C1 segment of cervical spinal cord (tissue), 14 donors: ENCODE measurements at regions not wholly inside any gene's neighbourhood (a gene's known extent, or its start where the extent isn't known, plus 50 kb on each side); places are given as distances from the start of the nearest gene placed in this dataset.
"Not testable (repeated sequence)": the region's sequence is repeated elsewhere in the genome, so short reads cannot be mapped to it uniquely, and the experiment has no call there.

ENCODE experiments used
- DNase-seq, 14 donors: peaks; one replicate each; lab custom pipeline; 2025; lab: John Stamatoyannopoulos, UW

GRCh38 chr7:110253093-110253492, 837.8 kb upstream of the LRRN3 start:
- no peak for DNase-seq

DNA sequence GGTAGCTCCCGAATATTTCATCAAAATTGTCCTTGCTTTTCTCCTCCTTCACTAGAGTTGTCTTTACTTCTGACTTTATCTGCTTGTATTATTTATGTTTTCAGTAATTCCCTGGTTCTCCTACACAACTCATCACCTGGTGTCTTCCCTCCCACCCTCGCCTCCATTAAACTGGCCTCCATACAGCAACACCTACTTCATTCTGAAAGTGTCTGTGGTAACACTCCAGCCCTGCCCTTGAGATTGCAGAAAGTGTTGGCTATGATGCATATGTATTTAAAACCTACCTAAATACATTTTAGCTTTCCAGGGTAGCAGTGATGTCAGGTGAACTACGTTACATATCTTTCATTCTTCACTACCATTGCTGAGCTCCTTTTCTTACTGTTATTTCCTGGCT, 833.3 kb upstream of the LRRN3 start:
- no peak for DNase-seq

GRCh38 chr7:110262251-110262650, 828.7 kb upstream of the LRRN3 start:
- DNase-seq, result no peak

DNA sequence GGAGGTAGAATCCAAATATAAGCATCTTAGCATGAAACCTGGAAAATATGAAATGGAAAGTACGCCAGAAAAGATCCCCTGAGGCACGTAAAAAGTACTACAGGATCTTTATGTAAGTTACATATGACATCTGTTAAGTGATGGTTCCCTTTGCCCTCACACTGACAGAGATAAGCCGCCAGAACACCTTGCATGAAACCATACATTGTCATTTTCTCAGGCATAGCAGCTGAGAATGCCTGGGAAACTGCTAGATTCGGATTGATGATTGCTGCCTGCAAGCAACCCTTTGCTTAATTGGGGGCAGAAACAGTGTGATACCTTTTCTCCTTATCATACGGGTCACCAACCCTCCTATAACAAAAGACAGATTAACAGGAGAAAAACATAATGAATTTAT, 826.6 kb upstream of the LRRN3 start:
- no peak for DNase-seq

DNA sequence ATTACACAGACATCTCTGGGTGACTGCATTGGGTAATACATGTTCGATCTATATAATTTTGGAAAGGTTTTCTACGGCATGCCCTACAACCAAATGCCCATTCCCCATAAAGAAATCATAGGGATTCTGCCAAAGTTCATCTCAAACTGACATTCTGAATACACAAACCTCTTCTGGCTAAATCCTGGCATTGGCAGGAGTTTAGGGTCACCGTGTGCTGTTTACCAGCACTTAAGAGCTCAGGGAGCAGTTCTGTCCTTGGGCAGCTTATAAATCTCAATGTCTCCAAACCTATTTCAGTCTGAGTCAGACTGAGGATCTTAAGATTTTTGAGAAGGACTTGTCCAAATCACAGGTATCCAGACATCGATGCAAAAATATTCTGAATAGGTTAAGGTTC, 809.6 kb upstream of the LRRN3 start:
- DNase-seq, result no peak

DNA sequence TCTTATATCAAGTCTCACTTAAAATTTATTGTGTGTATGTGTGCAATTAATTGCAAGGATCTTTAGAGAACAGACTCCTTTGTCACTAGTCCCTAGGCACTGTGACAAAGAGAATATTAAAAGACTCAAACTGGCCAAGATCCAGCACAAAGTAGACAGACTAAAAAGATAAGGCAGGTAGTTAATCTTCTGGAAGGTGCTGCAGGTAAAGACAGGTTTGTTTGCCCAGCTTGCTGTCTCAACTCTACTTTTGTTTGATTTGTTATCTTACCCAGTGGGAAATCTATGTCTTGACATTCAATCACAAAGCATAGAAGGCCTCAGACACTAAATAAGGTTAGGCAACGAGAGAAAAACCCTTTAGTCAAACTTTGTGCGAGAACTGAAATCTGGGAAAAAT, 807.9 kb upstream of the LRRN3 start:
- no peak for DNase-seq

GRCh38 chr7:110291430-110291829, 799.5 kb upstream of the LRRN3 start:
- DNase-seq, result no peak

DNA sequence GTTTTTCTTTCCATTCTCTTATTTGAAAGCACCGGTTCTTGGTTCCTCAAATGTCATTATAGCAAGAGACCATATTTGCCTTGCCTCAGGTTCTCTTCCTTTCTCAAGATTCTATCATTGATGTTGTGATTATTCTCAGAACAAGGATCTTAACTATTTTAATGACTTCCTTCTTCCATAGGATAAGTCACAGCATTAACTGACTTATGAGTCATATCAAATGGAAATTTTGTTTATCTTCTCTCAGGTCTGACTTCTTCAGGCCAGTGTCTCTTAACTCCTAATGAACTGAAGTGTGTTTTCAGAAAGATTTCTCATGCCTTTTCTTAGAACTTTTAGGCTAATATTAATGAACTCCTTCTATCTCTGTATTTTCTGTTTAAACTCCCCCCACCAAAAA, 794.6 kb upstream of the LRRN3 start:
- no peak for DNase-seq

- DNase-seq, result no peak
Observed at GRCh38 chr7:110307776-110308175, 783.2 kb upstream of the LRRN3 start.

- DNase-seq, result no peak
Observed at GRCh38 chr7:110308791-110309190, 782.1 kb upstream of the LRRN3 start.

DNA sequence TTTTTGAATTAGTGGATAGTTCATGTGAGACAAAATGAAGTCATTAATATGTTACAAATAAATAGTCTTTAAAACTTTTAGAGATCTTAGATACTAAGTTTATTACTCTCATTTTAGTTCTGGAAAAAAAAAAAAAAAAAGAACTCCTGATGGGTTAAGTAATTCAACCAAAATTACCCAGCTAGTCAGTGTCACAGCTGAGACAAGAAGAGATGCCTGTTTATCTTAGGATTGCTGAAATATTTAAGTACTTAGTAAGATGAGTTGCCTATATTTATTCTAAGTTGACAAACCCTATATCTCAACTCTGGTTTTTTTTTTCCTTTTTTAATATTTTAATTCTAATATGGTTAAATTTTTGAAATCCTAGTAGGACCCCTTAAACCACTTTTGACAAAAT, 781.0 kb upstream of the LRRN3 start:
- no peak for DNase-seq

GRCh38 chr7:110311556-110311955, 779.4 kb upstream of the LRRN3 start:
- no peak for DNase-seq

DNA sequence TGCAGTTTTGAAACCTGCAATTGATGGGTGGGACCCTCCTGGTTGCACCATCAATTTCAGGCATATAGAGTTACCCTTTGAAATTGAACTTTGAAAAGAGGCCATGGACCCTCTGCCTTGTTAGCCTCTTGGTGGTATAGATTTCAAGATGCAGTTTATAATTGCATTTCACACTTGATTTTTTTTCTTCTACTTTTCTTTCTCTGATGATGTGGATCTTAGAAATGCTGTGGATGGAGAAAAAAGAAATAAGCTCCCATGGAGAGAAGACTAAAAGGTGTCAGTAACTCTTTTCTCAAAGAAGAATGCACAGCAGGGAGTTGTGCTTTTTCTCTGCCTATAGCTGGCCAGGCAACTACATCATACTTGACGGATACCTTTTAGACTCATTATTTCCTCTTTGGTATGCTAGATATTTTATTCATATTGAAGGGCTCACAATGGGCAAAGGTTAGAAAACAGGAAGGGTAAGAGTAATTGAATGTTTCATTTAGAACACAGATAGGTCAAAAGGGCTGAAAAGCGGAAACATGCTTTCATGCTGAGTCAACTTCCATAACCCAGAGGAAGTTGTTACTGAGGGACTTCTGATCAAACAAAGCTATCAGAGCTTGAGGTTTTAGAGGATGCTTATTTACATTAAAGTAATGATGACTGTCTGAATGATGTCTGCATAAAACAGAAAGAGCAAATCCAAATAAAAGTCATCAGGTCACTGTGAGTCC, 773.2 kb upstream of the LRRN3 start:
- no peak for DNase-seq

DNA sequence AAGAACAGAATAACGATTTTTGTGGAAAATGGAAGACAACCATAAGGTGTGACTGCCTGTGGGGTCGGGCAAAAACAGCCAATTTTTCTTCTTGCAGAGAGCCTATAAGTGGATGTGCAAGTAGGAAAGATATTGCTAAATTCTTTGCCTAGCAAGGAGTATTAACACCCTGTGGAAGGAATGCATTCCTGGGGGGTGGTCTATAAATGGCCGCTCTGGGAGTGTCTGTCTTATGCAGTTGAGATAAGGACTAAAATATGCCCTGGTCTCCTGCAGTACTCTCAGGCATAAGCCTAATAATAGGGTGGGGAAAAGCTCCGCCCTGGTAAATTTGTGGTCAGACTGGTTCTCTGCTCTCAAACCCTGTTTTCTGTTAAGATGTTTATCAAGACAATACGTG, 770.6 kb upstream of the LRRN3 start:
- not testable (repeated sequence) for DNase-seq

DNA sequence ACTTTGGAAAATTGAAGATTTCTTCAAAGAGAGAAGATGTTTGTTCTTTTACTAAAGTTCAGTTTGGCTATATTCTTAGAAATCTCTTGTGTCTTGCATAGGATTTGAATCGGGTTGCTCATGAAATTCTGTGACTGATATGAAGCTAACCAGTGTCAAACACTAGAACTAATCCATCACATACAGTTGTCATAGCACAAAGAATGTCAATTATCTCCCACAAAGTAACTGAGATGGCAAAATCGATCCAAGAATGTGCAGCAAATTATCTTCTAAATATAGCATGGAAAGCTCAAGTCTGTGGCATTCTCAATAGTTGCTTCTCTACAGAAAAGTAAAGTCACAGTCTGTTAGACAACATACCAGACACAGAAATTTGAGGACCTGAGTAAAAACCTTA, 768.1 kb upstream of the LRRN3 start:
- DNase-seq, result no peak

GRCh38 chr7:110326966-110327365, 764.0 kb upstream of the LRRN3 start:
- no peak for DNase-seq

GRCh38 chr7:110336423-110336822, 754.5 kb upstream of the LRRN3 start:
- DNase-seq, result no peak

DNA sequence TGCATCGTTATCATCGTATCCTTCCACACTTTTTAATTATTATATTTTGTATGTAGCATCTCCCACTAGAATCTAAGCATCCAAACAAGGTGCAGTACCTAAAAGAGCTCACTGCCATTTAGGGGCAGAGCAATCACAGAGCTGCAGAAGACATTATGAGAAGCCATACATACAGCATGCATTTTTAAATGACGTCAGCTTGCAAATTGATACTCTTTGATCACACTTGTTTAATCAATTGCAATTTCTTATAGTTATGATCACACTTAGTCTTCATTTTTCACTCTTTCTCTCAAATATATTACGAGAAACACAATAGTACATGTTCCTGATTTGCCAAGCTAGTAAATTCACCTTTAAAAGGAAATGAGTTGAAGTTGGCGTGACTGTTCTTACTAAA, 753.3 kb upstream of the LRRN3 start:
- no peak for DNase-seq

- no peak for DNase-seq
Observed at GRCh38 chr7:110347081-110347480, 743.8 kb upstream of the LRRN3 start.

- no peak for DNase-seq
Observed at GRCh38 chr7:110356438-110356837, 734.5 kb upstream of the LRRN3 start.

DNA sequence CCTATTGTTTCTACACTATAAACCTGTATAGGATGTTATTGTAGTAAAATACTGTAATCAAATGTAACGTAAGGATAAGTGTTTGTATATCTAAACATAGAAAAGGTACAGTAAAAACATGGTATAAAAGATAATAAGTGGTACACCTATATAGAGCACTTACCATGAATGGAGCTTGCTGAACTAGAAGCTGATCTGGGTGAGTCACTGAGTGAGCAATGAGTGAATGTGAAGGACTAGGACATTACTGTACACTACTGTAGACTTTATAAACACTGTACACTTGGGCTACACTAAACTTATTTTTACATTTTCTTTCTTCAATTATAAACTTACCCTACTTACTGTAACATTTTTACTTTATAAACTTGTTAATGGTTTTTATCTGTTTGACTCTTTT, 732.9 kb upstream of the LRRN3 start:
- DNase-seq, result no peak

GRCh38 chr7:110371709-110372108, 719.2 kb upstream of the LRRN3 start:
- no peak for DNase-seq

- no peak for DNase-seq
Observed at GRCh38 chr7:110372685-110373084, 718.2 kb upstream of the LRRN3 start.

DNA sequence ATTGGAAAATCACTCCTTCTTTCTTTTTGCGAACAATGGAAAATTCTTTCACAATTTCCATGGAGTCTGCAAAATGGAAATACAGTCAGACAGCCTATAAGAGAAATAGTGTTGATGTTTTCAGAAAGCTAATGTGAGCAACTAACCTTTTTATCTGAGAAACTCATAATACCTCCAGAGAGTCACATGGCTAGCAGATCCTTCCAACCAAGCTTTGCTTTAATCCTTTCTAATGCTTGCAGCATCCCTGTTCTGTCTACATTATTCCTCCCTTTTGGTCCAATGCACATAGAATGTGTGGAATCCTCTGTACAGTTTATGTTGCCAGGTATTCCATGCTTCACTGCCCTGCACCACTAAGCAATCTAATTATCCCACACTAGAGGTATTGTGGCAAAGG, 717.5 kb upstream of the LRRN3 start:
- DNase-seq, result no peak
